Uterus (tissue), 3 donors: ENCODE measurements at regions not wholly inside any gene's neighbourhood (a gene's known extent, or its start where the extent isn't known, plus 50 kb on each side); places are given as distances from the start of the nearest gene placed in this dataset.
A peak's percentile ranks its signal among the peaks of the same experiment; 100 is the strongest.

ENCODE experiments used
- DNase-seq, 2 donors: peaks; one replicate each; pipeline ENCODE4 v3.0.0-alpha.2; 2019 to 2020
- H3K27ac ChIP-seq, 2 donors: fragments of 200-600 bp; sonication (generic); 1 replicate in 1 of 2; 2 replicates in 1 of 2; pipeline ENCODE4 v1.5.1; 2016 to 2018
- H3K27me3 ChIP-seq, 2 donors: fragments of 200-600 bp; sonication (generic); one replicate each; pipeline ENCODE4 v1.5.1; 2018 to 2019; ENCODE audit warnings: control low read depth in 1 of 2
- H3K36me3 ChIP-seq, 2 donors: fragments of 200-600 bp; sonication (generic); one replicate each; pipeline ENCODE4 v1.5.1; 2019; ENCODE audit warnings: control low read depth in 1 of 2
- H3K4me1 ChIP-seq, 2 donors: fragments of 200-600 bp; sonication (generic); one replicate each; pipeline ENCODE4 v1.5.1; 2018 to 2019; ENCODE audit warnings: control low read depth in 1 of 2
- H3K4me3 ChIP-seq, 2 donors: fragments of 200-600 bp; sonication (generic); 1 replicate in 1 of 2; 2 replicates in 1 of 2; pipeline ENCODE4 v1.5.1; 2018 to 2019; ENCODE audit warnings: mild to moderate bottlenecking in 1 of 2
- H3K9me3 ChIP-seq, 2 donors: fragments of 200-600 bp; sonication (generic); one replicate each; pipeline ENCODE4 v1.5.1; 2019; ENCODE audit warnings: control low read depth in 1 of 2
- POLR2A ChIP-seq, 2 donors: fragments of 450-650 bp; IDR thresholded peaks; one replicate each; pipeline ENCODE4 v1.6.1; 2016; ENCODE audit warnings: antibody characterized with exemption in 2 of 2, mild to moderate bottlenecking in 1 of 2, moderate library complexity in 1 of 2
- intact Hi-C: fragments of 100-400 bp; cut with DNase I; formaldehyde crosslinking; loops from one replicate; pipeline ENCODE4 v1.15.1; 2023; ENCODE audit warnings: low total_unique reads
- TF ChIP-seq, protein P1 (sequence below), 4 experiments: fragments of 200-600 bp in 2 of 4; fragments of 450-650 bp in 2 of 4; sonication (generic) in 2 of 4; IDR thresholded peaks; one replicate each; pipeline ENCODE4 v1.5.1; 2016 to 2019; ENCODE audit warnings: antibody characterized with exemption in 4 of 4, mild to moderate bottlenecking in 2 of 4, moderate library complexity in 1 of 4
- donor health status: DM: yes; HTN: yes; CAD: no.

DNA sequence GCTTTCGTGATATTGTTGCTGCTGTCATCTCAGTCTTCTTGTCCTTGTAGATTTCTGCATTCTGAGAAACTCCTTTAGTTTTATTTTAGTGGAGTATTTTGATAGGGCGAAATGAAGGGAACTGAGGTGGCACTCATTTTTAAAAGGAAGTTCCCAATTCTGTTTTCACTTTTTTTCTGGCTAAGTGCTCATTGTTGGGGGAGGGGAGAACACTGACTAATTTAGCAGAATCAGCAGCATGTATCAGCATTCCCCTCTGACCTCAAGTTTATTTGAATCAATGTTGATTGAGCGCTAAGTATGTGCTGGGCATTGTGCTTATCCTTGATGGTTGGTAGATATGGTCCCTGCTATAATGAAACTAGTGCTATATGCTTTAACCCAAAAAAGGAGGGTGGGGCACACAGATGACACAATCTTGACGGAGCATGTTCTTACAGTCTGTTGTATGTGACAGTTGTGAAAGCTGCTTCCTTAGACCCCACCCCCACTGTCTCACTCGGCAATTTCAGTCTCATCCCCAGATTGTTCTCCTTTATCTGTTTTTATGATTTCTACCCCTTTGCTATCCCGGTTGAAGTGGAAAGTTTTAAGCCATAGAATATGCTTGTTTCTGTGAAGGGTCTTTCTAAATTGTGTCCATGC, 262.4 kb downstream of the SOX4 start:
- intact Hi-C loops = no loop called here

DNA sequence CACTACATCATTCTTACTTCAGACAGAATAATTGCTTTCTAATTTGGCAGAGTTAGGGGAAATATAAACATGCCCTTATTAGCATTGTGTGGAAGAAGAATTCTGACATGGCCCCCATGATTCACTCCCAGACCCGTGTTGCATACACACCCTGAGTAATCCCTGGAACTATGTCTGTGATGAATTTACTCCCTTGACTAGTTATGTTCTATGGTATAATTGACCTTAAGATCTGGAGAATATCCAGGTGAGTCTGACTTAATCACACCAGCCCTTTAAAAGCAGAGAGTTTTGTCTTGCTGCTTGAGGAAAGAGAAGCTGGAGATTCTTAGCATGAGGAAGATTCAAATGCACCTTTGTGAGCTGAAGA, 262.9 kb downstream of the SOX4 start:
- no peak for DNase-seq
- intact Hi-C loops = no loop called here
- H3K9me3 ChIP-seq = no peaks in the 10 kb centered on the region
- no peak for TF ChIP-seq POLR2A (IDR thresholded peaks at IDR 0.05)
- TF ChIP-seq, protein P1, sequence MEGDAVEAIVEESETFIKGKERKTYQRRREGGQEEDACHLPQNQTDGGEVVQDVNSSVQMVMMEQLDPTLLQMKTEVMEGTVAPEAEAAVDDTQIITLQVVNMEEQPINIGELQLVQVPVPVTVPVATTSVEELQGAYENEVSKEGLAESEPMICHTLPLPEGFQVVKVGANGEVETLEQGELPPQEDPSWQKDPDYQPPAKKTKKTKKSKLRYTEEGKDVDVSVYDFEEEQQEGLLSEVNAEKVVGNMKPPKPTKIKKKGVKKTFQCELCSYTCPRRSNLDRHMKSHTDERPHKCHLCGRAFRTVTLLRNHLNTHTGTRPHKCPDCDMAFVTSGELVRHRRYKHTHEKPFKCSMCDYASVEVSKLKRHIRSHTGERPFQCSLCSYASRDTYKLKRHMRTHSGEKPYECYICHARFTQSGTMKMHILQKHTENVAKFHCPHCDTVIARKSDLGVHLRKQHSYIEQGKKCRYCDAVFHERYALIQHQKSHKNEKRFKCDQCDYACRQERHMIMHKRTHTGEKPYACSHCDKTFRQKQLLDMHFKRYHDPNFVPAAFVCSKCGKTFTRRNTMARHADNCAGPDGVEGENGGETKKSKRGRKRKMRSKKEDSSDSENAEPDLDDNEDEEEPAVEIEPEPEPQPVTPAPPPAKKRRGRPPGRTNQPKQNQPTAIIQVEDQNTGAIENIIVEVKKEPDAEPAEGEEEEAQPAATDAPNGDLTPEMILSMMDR (IDR thresholded peaks at IDR 0.05) = no peak
- no peaks in the 10 kb centered on the region for H3K36me3 ChIP-seq
- H3K27ac ChIP-seq = peak overlapping the region; percentile 8 to 31
- no peak overlapping the region for H3K4me3 ChIP-seq
- H3K27me3 ChIP-seq = no peaks in the 10 kb centered on the region
- no peaks in the 10 kb centered on the region for H3K4me1 ChIP-seq

More for the DNA sequence above, 262.4 kb downstream of the SOX4 start:
- DNase-seq = no peak
- peak overlapping the region in 1 of 2 donors; percentile 8 for H3K27ac ChIP-seq
- no peak overlapping the region for H3K4me3 ChIP-seq
- H3K9me3 ChIP-seq = no peaks in the 10 kb centered on the region
- no peaks in the 10 kb centered on the region for H3K4me1 ChIP-seq
- TF ChIP-seq POLR2A (IDR thresholded peaks at IDR 0.05) = no peak
- TF ChIP-seq, protein P1 (IDR thresholded peaks at IDR 0.05) = no peak
- no peaks in the 10 kb centered on the region for H3K36me3 ChIP-seq
- no peaks in the 10 kb centered on the region for H3K27me3 ChIP-seq

DNA sequence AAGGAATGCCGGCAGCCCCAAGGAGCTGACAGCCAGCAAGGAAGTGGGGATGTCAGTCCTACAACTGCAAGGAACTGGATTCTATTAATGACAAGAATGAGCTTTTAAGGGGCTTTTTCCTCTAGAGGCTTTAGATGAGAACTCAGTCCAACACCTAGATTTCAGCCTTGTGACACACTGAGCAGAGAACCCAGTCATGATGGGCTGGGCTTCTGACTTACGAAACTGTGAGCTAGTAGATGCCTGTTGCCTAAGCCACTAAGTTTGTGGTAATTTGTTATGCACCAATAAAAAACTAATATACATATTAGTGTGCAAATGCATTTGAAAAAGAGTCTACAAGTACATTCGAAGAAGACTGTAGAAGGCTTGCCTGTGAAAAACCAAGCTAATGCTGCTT, 263.3 kb downstream of the SOX4 start:
- Histone ChIP-seq H3K27me3 (no peaks in the 10 kb centered on the region), H3K4me1 (no peaks in the 10 kb centered on the region), H3K9me3 (no peaks in the 10 kb centered on the region), H3K27ac (peak overlapping the region in 1 of 2 donors; percentile 31), H3K4me3 (no peak overlapping the region), H3K36me3 (no peaks in the 10 kb centered on the region)
- intact Hi-C loops = no loop called here
- TF ChIP-seq, protein P1 (IDR thresholded peaks at IDR 0.05) = no peak
- TF ChIP-seq POLR2A (IDR thresholded peaks at IDR 0.05) = no peak
- no peak for DNase-seq

DNA sequence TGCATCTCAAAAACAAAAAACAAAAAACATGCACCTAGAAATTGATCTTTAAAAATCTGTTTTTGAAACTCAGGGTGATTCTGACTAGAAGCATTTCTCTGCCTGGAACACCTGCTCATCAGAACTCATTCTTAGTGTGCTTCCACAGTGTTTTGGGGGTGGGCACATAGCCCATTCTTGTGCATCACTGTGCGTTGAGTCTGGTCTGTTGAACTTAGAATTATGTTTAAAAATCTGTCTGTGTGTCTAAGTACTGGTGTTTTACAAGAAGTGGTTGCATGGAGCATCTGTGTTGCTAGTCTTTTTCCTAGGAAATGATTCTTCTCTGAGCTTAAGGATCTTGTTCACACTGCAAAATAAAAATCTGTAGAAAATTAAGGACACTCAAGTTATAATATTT, 264.5 kb downstream of the SOX4 start:
- H3K4me3 ChIP-seq = no peak overlapping the region
- H3K4me1 ChIP-seq = no peaks in the 10 kb centered on the region
- no peak for DNase-seq
- no peaks in the 10 kb centered on the region for H3K27me3 ChIP-seq
- H3K36me3 ChIP-seq = no peaks in the 10 kb centered on the region
- intact Hi-C loops = no loop called here
- H3K9me3 ChIP-seq = no peaks in the 10 kb centered on the region
- no peak for TF ChIP-seq POLR2A (IDR thresholded peaks at IDR 0.05)
- TF ChIP-seq, protein P1 (IDR thresholded peaks at IDR 0.05) = no peak
- H3K27ac ChIP-seq = no peak overlapping the region

DNA sequence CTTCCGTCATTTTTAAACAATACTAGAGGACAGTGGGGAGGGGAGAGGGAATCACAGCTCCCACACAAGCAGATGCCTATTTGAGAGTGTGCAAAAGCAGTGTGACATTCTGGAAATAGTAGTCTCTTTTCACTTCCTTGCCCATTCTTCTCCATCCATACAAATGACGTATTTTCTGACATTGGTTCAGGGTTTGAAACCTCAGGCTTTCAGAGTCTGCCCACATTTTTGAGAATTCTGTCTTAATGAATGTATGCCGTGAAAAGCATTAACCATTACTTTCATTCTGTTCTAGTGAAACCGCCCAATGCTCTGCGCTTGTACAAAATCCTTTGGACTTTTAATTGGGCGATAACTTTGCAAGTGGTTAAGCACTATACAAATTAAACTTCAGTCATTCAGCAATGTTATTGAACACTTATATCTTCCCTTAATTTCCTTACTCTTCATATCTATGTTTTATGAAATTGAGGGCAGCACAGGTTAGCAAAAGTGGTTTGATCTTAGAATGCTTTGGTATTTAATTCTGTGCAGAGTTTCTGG, 265.7 kb downstream of the SOX4 start:
- no peak for DNase-seq
- Histone ChIP-seq H3K36me3 (no peaks in the 10 kb centered on the region), H3K4me3 (no peak overlapping the region), H3K27ac (no peak overlapping the region), H3K9me3 (no peaks in the 10 kb centered on the region), H3K27me3 (no peaks in the 10 kb centered on the region), H3K4me1 (no peaks in the 10 kb centered on the region)
- intact Hi-C loops = no loop called here
- TF ChIP-seq, protein P1 (IDR thresholded peaks at IDR 0.05) = no peak
- no peak for TF ChIP-seq POLR2A (IDR thresholded peaks at IDR 0.05)
